ENCODE measurements at regions not wholly inside any gene's neighbourhood (a gene's known extent, or its start where the extent isn't known, plus 50 kb on each side); places are given as distances from the start of the nearest gene placed in this dataset.

DNA sequence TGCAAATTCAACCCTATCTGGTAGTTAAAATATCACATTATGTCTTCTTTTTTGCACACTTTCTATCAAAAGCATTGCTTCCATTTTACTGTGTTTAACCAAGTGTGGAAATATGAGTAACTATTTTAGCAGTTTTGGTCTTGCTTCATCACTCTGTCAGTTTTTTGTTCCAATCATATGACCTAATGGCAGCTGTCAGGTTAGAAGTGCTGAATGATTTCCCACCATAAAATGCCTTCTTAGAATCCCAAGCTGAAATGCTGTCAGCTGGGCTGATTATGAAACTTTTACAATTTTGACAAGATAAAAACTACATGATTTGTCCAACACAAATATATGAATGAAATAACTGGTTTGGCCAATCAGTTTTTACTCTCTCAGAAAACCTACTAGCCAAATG is 1654.6 kb upstream of the RAG2 start:
- DNase-seq = no peak

DNA sequence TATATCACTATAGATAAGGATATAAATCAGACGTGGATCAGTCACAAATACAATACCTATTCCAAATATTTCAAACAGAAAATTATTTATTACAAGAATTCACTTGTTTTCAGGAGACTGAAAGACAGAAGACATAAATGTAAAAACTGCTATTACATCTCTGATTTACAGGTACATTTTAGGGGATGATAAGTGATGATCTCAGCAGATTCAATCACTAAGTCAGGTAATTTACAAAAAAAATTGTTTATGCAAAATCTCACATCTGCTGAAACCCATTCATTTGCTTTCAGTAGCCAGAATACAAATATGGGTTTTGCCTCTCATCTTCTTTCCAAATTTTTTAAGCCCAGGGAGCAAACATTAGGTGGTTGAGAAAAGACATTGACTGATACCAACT is 1648.4 kb upstream of the RAG2 start:
- no peak for DNase-seq

DNA sequence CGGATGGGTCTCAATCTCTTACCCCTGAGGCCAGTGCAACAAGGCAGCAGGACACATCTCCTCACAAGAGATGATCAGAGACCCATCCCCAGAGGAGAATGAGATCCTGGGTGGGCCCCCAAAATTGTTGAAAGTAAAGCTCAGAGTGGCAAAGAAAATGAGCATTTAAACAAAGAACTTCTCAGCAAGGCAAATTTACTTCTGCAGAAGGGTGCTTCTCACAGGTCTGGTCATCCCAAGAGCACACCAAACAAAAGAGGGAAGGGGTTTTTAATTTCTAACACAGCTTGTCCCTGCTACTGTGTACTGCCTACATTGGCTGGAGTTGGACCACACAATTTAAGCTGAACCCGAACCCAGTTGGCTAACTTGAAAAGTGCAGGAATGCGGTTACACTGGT is 1628.6 kb upstream of the RAG2 start:
- DNase-seq = no peak

DNA sequence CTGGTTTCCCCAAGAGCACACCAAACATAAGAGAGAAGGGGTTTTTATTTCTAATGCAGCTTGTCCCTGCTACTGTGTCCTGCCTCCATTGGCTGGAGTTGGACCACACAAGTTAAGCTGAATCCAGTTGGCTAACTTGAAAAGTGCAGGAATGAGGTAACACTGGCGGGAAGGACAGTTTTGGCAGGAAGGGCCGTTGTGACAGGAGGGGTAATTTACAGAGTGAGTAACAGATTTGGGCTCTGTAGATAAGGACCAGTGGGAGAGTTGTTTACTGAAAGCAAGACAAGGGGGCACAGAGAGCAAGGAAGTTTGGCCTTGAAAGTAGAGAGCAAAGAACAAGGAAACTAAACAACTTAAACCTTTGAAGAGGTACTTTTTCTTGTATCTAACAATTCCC is 1623.3 kb upstream of the RAG2 start:
- DNase-seq = no peak

DNA sequence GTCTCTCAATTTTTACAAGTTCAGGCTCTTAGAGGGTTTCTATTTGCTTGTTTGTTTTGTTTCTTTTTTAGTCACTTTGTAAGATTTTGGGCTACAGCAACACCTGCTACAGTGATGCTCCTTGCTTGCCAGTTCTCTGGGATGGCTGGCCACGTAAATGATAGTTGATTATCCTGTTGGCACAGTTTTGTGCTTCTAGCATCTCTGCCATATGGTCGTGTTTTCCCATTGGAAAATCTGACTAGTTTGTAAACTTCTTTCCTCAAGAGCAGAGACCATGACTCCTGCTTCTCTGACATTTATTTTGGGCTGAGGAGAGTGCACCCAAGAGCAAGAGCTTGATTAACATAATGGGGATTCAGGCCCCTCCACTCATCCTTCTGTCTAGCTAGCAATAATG is 1621.6 kb upstream of the RAG2 start:
- DNase-seq = no peak

DNA sequence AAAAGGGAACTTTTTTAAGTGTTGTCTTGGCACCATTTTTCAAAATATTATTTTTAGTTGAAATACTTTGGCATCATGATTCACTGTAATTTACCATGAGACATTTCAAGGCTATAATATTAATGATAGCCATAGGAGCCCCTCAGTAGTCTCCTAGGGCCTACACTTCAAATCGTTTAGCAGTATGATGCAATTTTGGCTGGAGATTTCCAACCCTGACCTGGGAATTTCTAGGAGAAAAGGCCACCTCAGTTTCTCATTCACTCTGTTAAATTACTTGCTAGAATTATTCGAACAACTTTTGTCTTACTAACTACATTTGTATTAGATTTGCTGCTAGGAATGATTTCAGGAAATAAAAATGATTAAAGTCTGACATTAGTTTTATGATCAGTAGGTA is 1610.9 kb upstream of the RAG2 start:
- no peak for DNase-seq

DNA sequence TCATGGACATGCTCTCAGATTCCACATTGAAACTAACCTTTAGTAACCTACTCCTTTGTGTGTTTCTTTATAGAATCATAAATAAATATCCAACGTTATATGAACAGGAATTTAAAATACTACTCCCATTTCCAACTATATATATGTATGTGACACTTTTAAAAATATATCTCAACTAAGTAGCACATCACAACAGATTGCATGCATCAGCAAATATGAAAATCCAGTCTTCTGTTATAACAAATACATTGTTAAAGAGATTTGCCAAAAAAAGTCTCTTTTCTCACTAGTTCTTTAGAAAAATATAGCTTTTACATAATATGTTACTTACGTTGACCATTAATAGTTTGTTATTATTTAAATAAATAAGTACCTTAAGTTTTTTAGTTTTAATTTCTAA is 1608.6 kb upstream of the RAG2 start:
- no peak for DNase-seq

DNA sequence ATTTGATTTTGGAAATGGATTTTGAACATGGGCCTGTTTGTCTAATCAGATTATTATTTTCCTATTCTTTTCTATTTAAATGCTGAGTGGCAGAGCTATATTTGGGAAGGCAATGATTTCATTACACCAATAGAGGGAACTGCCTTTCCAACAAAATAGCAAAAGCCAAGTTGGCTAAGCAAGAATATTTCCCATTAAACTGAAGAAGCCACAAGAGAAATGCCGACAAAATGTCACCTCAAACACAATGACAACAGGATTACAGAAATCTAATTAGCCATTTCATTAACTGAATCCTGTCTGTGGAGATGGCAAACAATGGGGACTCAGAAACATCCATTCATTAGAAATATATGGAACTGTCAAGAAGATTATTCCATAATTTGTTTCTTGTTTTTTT is 1593.1 kb upstream of the RAG2 start:
- no peak for DNase-seq

DNA sequence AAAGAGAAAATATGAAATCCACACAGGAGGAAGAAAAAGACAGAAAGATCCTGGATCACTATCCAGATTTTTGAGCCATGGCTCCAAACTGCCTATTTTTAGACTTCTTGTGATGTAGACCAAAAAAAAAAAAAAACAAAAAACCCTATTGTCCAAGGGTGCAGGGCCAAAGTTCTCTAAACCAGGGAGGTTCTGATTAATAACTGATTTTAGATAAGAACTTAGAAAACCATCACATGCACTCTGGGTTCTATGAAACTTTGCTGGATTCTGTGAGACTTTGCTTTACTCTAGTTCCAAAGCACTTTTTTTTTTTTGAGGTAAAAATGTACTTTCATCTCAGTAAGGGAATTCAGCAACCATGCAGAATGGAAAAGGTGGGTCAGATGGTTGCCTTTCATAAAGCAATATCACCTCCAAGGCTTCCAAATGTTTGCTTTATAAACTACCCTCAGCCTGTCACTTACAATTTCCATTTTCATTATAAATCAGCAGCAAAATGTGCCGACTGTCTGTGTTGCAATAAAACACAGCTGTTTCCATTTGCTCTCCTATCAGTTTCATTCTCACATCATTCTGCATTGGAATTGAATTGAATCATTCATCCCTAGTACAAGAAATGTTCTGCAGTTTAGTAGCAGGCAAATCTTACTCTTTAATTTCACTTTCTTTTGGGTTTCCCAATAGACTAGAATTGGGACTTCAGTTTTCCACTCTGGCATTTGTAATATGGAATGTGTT is 1584.3 kb upstream of the RAG2 start:
- DNase-seq = no peak

DNA sequence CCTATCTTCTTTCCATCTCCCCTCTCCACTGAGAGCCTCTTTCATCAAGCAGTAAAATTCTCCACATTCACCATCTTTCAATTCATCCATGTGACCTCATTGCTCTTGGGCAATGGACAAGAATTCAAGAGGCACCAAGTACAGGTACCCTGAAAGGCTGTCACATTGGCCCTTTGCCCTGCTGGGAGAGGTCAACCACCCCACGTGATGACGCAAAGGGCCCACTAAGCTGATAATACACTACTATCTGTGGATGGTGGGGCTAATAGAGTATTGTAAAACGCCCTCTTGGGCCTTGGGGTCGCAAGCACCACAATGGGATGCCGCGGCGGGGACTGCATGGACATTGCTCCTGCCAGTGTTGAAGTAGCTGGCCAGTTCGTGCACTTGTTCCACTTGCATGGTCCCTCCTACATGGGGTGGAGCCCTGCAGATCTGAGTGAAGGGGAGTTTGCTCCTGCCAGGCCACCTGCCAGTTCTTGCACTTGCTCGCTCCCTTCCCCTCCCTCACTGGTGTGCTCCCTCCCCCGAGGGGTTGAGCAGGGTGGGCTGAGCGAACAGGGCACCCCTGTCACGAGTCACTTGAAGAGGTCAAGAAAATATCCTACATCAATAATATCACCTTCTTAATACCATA is 1578.8 kb upstream of the RAG2 start:
- DNase-seq = no peak

DNA sequence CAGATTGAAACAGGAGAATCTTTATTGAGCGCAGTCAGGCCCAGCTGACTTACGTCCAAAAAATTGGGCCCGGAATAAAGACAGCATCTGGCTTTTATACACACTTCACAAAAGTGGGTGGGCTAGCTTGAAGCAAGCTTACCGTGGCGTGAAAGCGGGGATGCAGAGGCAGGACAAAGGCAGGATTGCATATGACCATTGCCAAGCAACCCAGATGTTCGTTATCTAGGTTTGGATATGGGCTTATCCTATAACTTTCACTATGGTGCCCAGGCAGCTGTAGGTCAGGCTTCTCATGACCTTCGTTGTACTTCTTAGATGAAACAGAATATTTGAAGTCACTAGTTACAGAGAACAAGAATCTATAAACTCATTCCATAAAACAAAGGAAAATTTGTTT is 1575.6 kb upstream of the RAG2 start:
- no peak for DNase-seq

DNA sequence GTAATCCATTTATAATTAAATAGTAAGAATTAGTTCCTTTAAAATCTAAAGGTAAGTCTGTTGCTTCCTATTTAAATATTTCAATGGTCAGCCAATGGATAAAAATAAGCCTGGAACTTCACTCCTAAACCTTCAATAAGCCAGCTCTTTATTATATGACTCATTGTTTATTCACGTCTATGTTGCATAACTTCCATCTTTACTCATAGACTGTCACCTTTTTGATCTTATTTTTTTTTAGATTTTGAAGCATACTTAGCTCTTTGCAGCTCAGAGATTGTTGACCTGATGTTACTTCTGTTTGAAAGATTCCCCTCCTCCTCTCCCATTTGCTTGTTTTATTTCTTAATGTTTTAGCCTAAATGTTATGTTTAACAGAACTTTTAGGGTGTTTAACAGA is 1571.2 kb upstream of the RAG2 start:
- no peak for DNase-seq

DNA sequence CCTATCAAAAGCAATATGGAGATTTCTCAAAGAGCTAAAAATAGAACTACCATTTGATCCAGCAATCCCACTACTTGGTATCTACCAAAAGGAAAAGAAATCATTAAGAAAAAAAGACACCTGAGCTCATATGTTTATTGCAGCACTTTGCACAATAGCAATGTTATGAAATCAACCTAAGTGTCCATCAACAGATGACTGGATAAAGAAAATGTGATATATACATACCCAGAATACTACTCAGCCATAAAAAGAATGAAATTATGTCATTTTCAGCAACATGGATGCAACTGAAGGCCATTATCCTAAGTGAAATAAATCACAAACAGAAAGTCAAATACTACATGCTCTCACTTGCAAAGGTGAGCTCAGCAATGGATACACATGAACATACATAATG is 1565.5 kb upstream of the RAG2 start:
- no peak for DNase-seq

DNA sequence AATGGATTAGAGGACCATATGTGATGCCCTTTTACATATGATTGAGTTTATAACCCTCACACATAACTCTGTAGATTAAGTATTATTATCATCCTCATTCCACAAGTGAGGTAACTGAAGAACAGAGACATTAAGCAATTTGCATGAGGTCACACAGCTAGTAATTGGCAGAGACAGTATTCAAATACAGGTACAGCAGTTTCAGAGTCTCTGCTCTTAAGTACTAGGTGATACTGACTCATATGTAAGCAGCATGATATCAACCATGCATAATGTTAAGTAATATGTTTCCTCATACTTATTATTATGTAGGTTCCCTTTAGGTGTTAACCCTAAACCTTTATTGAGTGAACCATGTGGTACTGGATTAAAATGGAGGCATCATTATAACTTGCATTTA is 1562.4 kb upstream of the RAG2 start:
- DNase-seq = no peak

DNA sequence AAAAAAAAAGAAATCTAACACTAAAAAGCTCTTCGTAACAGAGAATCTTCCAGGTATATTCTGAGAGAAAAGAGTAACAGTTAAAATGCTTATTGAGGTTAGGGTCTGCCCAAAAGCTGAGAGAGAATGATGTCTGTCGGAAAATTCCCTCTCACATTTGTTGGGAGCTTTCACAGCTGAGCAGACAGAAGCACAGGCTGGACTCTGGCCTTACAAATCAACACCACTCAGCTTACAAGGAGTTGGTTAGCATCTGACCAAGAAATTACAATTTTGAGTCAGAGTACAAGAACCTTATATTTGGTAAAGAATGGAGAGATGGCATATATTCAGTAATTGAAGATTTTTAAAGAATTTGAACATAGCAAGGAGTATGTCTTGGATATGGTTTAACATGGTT is 1561.0 kb upstream of the RAG2 start:
- DNase-seq = no peak

DNA sequence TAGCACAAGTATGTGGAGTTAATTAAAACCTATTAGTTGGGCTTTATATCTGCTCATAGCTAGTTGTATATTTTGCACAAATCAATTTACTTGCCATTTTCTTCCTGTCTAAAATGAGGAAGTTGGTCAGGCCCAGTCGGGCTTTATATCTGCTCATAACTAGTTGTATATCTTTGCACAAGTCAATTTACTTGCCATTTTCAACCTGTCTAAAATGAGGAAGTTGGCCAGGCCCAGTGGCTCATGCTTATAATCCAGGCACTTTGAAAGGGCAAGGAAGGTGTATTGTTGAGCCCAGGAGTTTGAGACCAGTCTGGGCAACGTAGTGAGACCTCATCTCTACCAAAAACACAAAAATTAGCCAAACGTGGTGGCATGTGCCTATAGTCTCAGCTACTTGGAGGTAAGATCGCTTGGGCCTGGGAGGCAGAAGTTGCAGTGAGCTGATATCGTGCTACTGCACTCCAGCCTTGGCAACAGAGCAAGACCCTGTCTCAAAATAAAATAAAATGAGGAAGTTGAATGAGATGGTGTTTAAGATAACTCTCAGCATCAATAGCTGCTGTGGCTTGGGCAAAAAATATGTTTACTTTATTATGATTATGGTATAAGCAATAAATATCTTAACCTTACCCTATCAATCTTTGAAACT is 1558.6 kb upstream of the RAG2 start:
- DNase-seq = no peak

DNA sequence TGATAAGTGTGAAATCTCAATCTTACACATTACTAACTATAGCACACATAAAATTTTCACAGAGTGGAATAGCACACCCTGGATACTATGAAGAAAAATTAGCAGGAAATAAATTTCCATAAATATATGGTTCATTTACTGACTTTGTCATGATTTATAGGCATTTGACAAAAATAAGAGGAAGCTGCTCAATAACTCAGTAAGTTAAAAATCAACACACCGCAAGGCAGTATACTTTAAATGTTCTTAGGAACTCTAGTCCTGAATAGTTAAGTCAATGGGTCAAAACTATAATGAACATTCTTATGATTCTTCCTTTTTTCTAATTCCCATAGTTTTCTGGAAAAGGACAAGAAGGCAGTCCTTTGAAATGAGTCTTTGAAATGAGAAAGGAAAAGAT is 1557.8 kb upstream of the RAG2 start:
- DNase-seq = no peak

DNA sequence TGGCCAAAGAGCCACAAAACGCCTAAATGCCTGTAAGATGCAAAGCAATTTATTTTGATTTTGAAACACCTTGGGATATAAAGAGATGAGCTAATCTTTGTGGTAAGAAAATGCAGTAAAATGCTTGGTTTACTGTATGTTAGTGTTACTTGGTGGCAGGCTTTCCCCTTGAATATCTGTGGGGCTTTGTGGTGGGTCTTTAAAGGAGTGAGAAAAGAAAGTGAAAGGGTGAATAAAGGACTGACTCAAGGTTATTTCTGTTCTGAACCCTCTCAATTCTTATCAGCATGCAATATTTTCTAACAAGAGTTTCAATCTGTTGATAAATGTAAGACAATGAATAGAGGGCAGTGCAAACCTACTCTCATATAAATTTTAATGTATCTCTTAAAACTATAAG is 1555.9 kb upstream of the RAG2 start:
- DNase-seq = no peak

DNA sequence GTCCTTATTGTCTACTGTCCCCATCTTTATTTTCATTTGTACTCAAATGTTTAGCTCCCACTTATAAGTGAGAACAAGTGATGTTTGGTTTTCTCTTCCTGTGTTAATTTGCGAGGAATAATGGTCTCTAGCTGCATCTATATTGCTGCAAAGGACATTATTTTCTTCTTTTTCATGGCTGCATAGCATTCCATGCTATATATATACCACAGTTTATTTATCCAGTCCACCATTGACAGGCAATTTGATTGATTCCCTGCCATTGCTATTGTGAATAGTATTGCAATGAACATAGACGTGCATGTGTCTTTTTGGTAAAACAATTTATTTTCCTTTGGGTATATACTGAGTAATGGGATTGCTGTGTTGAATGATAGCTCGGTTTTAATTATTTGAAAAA is 1545.8 kb upstream of the RAG2 start:
- no peak for DNase-seq

DNA sequence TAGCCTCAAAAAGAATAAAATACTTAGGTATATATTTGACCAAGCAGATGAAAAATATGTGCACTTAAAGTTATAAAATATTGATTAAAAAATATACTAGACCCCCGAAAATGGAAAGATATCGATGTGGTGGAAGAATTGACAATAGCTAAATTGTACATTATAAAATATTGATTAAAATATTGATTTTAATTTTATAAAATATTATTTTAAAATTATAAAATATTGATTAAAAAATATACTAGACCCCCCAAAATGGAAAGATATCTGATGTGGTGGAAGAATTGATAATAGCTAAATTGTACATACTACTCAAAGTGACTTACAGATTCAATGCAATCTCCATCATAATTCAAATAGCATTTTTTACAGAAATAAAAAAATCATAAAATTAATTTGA is 1540.9 kb upstream of the RAG2 start:
- DNase-seq = no peak

DNA sequence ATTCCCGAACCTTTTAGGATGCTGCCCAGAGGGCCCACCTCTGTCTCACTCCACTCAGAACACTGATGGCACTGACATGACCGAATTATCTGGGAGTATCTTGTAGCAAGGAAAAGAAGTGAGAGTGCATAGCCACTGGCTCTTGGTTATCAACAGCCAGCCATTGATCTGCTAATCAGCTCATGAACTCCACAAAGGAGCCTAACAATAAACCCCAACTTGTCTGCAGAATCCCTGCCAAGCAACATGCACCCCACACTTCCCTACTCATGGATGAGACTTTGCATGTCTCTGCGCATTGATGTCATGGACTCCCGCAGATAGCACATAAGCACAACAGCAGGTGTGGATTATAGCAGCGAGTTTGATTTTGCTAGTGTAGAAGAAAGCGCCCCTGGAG is 1538.9 kb upstream of the RAG2 start:
- DNase-seq = no peak

DNA sequence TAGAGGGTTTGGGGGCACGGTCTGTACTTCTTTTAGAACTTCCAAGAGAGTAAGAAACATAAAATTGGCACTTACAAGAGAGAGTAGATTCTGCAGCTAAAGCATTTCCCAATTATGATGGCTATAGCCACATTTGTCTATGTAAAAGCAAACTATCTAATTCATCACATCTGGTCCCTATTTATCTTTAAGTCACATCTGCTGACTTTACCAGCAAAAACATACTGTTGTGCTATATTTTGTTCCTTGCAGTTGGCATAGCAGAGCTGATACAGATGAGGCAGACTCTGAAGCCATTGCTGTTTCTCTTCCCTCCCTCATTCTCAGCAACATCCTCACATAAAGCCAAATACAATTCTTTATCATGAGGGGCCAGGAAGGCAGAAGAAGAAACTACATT is 1533.5 kb upstream of the RAG2 start:
- no peak for DNase-seq

DNA sequence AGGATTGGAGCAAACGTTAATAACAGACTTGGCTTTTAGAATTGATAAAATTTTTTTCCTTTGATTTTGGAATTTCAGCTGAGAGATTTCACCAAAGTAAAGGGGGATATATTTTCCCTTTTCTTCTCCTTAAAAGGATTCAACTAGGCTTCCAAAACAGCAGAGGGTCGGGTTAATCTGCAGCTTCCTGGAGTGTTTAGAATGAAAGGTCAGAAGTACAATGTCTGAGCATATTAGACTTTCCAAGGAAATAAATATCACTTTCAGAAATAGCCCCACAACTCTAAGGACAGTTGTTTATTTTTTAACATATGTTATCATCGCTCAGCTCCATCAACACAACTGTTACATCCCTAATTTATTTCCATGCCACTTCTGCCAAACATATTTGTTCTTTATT is 1532.9 kb upstream of the RAG2 start:
- no peak for DNase-seq

DNA sequence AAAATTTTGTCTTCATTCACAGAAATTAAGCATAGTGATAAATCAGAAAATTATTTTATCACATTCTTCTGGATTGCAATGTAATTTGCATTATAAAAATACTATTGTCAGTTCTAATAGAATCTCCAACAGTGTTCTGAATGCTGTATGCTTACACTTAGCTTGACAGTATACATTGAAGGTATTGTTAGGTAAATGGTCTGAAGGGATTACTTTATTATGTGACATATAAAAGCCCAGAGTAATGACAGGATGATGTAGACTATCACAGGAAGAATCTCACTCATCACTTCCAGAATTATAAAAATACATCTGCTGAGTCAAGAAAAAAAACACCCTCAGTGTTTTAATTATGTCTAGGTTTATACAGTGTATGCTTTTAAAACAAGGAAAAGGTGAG is 1532.5 kb upstream of the RAG2 start:
- no peak for DNase-seq

DNA sequence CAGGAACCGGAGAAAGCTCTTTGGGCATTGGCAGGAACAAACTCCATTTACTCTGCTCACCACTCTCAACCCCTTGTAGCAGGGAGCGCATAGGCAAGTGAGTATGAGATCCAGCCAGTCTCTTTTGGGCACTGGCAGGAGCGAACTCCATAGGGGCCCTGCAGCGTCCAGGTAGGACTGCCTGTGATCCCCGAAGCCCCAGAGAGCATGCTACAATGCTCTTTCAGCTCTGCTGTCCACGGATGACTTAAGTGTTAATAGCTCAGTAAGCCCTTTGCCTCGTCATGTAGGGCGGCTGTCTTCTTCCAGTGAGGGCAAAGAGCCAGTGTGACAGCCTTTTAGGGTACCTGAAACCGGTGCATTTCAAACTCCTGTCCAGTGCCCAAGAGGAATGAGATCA is 1525.6 kb upstream of the RAG2 start:
- DNase-seq = no peak

Measured in activated effector memory CD4-positive, alpha-beta T cell treated with anti-CD3 and anti-CD28 coated beads, Interleukin-2, amount 50 U/mL, for 16 hours (primary cell).